Hepatocyte (in vitro differentiated cells): ENCODE measurements at regions not wholly inside any gene's neighbourhood (a gene's known extent, or its start where the extent isn't known, plus 50 kb on each side); places are given as distances from the start of the nearest gene placed in this dataset.

Experiments
- EZH2 ChIP-seq: fragments of 200-600 bp; sonication (generic); IDR thresholded peaks from 2 replicates; pipeline ENCODE4 v1.6.1; 2016; ENCODE audit warnings: antibody characterized with exemption, mild to moderate bottlenecking, borderline replicate concordance
- EZH2phosphoT487 ChIP-seq: fragments of 200-600 bp; sonication (generic); IDR thresholded peaks from one replicate; pipeline ENCODE4 v1.6.1; 2018; ENCODE audit warnings: antibody characterized with exemption, mild to moderate bottlenecking, low read depth, moderate library complexity; ENCODE audit not compliant: unreplicated experiment, severe bottlenecking
- TF ChIP-seq, protein P1 (sequence below): fragments of 200-600 bp; sonication (generic); IDR thresholded peaks from 2 replicates; pipeline ENCODE4 v1.5.1; 2016; ENCODE audit warnings: antibody characterized with exemption, mild to moderate bottlenecking; ENCODE audit not compliant: poor library complexity

DNA sequence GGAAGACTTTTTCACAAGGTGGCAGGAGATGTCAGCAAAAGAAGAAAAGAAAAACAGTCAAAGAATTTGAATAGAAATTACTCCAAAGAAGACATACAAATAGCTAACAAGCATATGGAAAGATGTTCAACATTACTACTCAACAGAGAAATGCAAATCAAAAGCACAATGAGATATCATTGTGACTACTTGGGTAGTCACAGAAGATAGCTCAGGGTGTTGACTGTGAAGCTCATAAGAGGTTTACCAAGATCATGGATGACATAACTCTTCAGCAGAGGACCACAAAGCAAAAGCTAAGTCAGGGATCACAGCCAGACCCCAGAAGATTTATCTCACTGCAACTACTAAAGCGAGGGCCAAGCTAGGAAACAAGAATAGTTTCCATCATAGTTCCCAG, 53.0 kb upstream of the TANK start:
- TF ChIP-seq, protein P1, sequence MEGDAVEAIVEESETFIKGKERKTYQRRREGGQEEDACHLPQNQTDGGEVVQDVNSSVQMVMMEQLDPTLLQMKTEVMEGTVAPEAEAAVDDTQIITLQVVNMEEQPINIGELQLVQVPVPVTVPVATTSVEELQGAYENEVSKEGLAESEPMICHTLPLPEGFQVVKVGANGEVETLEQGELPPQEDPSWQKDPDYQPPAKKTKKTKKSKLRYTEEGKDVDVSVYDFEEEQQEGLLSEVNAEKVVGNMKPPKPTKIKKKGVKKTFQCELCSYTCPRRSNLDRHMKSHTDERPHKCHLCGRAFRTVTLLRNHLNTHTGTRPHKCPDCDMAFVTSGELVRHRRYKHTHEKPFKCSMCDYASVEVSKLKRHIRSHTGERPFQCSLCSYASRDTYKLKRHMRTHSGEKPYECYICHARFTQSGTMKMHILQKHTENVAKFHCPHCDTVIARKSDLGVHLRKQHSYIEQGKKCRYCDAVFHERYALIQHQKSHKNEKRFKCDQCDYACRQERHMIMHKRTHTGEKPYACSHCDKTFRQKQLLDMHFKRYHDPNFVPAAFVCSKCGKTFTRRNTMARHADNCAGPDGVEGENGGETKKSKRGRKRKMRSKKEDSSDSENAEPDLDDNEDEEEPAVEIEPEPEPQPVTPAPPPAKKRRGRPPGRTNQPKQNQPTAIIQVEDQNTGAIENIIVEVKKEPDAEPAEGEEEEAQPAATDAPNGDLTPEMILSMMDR = no peak
- TF ChIP-seq EZH2 = no peak
- TF ChIP-seq EZH2phosphoT487 = no peak
